Psoas muscle (tissue), 7 donors: ENCODE measurements at regions not wholly inside any gene's neighbourhood (a gene's known extent, or its start where the extent isn't known, plus 50 kb on each side); places are given as distances from the start of the nearest gene placed in this dataset.

Experiments
- ATAC-seq, 4 donors: fragments of 200-7000 bp; cut with Tn5 transposase; one replicate each; pipeline ENCODE4 v1.9.1; 2020; ENCODE audit warnings: moderate library complexity in 3 of 4, mild to moderate bottlenecking in 2 of 4
- DNase-seq, 2 donors: peaks; one replicate each; pipeline ENCODE4 v3.0.0-alpha.2; 2020
- H3K27ac ChIP-seq: fragments of 200-600 bp; one replicate; pipeline ENCODE4 v1.8.0; 2022
- H3K27me3 ChIP-seq, 3 donors: fragments of 200-600 bp in 1 of 3; one replicate each; pipeline versions ENCODE4 v1.6.1 to v1.8.0; 2013 to 2022; ENCODE audit warnings: low read length in 2 of 3, mild to moderate bottlenecking in 2 of 3, moderate library complexity in 1 of 3; ENCODE audit not compliant: insufficient read depth in 3 of 3
- H3K36me3 ChIP-seq, 2 donors: fragments of 200-600 bp in 1 of 2; one replicate each; pipeline versions ENCODE4 v1.6.1 to v1.8.0; 2013 to 2022; ENCODE audit warnings: low read depth in 1 of 2, mild to moderate bottlenecking in 1 of 2, moderate library complexity in 1 of 2; ENCODE audit not compliant: insufficient read depth in 1 of 2
- H3K4me1 ChIP-seq: fragments of 200-600 bp; one replicate; pipeline ENCODE4 v1.8.0; 2022
- H3K4me3 ChIP-seq: fragments of 200-600 bp; one replicate; pipeline ENCODE4 v1.8.0; 2022; ENCODE audit warnings: mild to moderate bottlenecking
- H3K9me3 ChIP-seq: fragments of 200-600 bp; one replicate; pipeline ENCODE4 v1.8.0; 2022
- WGBS, 3 donors: extraction: QIAGEN DNeasy Blood & Tissue Kit; methylation state at CpG; one replicate each; pipeline versions ENCODE4 v1.1.6 to v1.1.7; 2013; 5-methylcytosine and 5-hydroxymethylcytosine counted together
- intact Hi-C, 2 donors: fragments of 100-400 bp; cut with DNase I; formaldehyde crosslinking; loops; one replicate each; pipeline versions ENCODE4 v1.11.0 to v1.14.2; 2022
- TF ChIP-seq, protein P1 (sequence below): fragments of 200-600 bp; IDR thresholded peaks from one replicate; pipeline ENCODE4 v1.8.0; 2022; ENCODE audit warnings: antibody characterized with exemption
- donor health status: healthy with polysubstance abuse.
- donor health status: DM: no; HTN: no; CAD: no; lungs with moderate emphysema.
- donor health status: Bipolar disorder and iron deficiency.
- donor health status: healthy.
- donor health status: DM: yes; HTN: yes; CAD: no.
- donor health status: DM: no; HTN: no; CAD: no.
- donor health status: DM: yes; HTN: yes; CAD: no.

GRCh38 chr9:23375511-23375910 is 450.5 kb downstream of the ELAVL2 start:
- H3K27ac ChIP-seq: no peak overlapping the region
- no peaks in the 10 kb centered on the region for H3K27me3 ChIP-seq
- no peaks in the 10 kb centered on the region for H3K4me1 ChIP-seq
- no peaks in the 10 kb centered on the region for H3K36me3 ChIP-seq
- DNase-seq (no peak), ATAC-seq (no peak)
- intact Hi-C loops: no loop called here
- WGBS, 3 donors: 50 to 79% (median 73%) methylated on average over 2 of the region's 2 CpGs
- no peak overlapping the region for H3K4me3 ChIP-seq
- TF ChIP-seq, protein P1, sequence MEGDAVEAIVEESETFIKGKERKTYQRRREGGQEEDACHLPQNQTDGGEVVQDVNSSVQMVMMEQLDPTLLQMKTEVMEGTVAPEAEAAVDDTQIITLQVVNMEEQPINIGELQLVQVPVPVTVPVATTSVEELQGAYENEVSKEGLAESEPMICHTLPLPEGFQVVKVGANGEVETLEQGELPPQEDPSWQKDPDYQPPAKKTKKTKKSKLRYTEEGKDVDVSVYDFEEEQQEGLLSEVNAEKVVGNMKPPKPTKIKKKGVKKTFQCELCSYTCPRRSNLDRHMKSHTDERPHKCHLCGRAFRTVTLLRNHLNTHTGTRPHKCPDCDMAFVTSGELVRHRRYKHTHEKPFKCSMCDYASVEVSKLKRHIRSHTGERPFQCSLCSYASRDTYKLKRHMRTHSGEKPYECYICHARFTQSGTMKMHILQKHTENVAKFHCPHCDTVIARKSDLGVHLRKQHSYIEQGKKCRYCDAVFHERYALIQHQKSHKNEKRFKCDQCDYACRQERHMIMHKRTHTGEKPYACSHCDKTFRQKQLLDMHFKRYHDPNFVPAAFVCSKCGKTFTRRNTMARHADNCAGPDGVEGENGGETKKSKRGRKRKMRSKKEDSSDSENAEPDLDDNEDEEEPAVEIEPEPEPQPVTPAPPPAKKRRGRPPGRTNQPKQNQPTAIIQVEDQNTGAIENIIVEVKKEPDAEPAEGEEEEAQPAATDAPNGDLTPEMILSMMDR: no peak
- H3K9me3 ChIP-seq: no peaks in the 10 kb centered on the region

DNA sequence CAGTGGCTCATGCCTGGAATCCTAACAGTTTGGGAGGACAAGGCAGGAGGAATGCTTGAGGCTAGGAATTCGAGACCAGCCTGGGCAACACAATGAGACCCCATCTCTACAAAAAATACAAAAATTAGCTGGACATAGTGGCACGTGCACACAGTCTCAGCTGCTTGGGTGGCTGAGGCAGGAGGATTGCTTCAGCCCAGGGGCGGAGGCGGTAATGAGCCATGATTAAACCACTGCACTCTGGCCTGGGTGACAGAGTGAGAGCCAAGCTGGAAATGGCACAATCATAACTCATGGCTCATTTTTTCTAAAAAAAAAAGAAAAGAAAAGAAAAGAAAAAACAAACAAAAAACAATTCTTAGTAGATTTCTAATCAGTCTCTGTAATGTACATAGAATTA is 446.2 kb downstream of the ELAVL2 start:
- H3K9me3 ChIP-seq: no peaks in the 10 kb centered on the region
- H3K4me3 ChIP-seq: no peak overlapping the region
- TF ChIP-seq, protein P1: no peak
- intact Hi-C loops: loop anchor here (2.0 to 10.0 kb wide), 3 partner anchors 19 to 65 kb away; no protein-coding TSS in a partner anchor
- H3K36me3 ChIP-seq: no peaks in the 10 kb centered on the region
- DNase-seq (no peak), ATAC-seq (no peak)
- H3K27me3 ChIP-seq: peaks cover 0 to 2% (median 0%) of the 10 kb centered on the region in 3 donors
- no peak overlapping the region for H3K27ac ChIP-seq
- 29 to 56% (median 55%) methylated on average over 4 of the region's 4 CpGs for WGBS, 3 donors
- H3K4me1 ChIP-seq: no peaks in the 10 kb centered on the region

- intact Hi-C loops: loop anchor here (1.0 to 10.0 kb wide), 3 partner anchors 20 to 64 kb away; no protein-coding TSS in a partner anchor
- ATAC-seq (no peak), DNase-seq (no peak)
- no peaks in the 10 kb centered on the region for H3K36me3 ChIP-seq
- TF ChIP-seq, protein P1: no peak
- H3K27me3 ChIP-seq: peaks cover 0 to 2% (median 0%) of the 10 kb centered on the region in 3 donors
- no peak overlapping the region for H3K27ac ChIP-seq
- no peak overlapping the region for H3K4me3 ChIP-seq
- no peaks in the 10 kb centered on the region for H3K9me3 ChIP-seq
- no peaks in the 10 kb centered on the region for H3K4me1 ChIP-seq
Observed at GRCh38 chr9:23380821-23381220, 445.2 kb downstream of the ELAVL2 start.

GRCh38 chr9:23382418-23382817 is 443.6 kb downstream of the ELAVL2 start:
- ATAC-seq: no peak

More at GRCh38 chr9:23382418-23382817, 443.6 kb downstream of the ELAVL2 start:
- intact Hi-C loops: loop anchor here (10.0 kb wide), 2 partner anchors 52 to 62 kb away; no protein-coding TSS in a partner anchor
- Histone ChIP-seq H3K27ac (no peak overlapping the region), H3K36me3 (no peaks in the 10 kb centered on the region), H3K9me3 (no peaks in the 10 kb centered on the region), H3K4me1 (no peaks in the 10 kb centered on the region), H3K4me3 (no peak overlapping the region), H3K27me3 (peaks cover 0 to 2% (median 0%) of the 10 kb centered on the region in 3 donors)
- TF ChIP-seq, protein P1: no peak
- 82 to 89% (median 84%) methylated on average over 2 of the region's 2 CpGs for WGBS, 3 donors
- no peak for DNase-seq
